HG03457 (cell line): ENCODE measurements at regions not wholly inside any gene's neighbourhood (a gene's known extent, or its start where the extent isn't known, plus 50 kb on each side); places are given as distances from the start of the nearest gene placed in this dataset.
"Not testable (repeated sequence)": the region's sequence is repeated elsewhere in the genome, so short reads cannot be mapped to it uniquely, and the experiment has no call there.

Experiments used
- ATAC-seq: cut with Tn5 transposase; IDR thresholded peaks from one replicate; pipeline ENCODE4 v1.9.1; 2021; ENCODE audit warnings: moderate number of reproducible peaks; ENCODE audit not compliant: unreplicated experiment

DNA sequence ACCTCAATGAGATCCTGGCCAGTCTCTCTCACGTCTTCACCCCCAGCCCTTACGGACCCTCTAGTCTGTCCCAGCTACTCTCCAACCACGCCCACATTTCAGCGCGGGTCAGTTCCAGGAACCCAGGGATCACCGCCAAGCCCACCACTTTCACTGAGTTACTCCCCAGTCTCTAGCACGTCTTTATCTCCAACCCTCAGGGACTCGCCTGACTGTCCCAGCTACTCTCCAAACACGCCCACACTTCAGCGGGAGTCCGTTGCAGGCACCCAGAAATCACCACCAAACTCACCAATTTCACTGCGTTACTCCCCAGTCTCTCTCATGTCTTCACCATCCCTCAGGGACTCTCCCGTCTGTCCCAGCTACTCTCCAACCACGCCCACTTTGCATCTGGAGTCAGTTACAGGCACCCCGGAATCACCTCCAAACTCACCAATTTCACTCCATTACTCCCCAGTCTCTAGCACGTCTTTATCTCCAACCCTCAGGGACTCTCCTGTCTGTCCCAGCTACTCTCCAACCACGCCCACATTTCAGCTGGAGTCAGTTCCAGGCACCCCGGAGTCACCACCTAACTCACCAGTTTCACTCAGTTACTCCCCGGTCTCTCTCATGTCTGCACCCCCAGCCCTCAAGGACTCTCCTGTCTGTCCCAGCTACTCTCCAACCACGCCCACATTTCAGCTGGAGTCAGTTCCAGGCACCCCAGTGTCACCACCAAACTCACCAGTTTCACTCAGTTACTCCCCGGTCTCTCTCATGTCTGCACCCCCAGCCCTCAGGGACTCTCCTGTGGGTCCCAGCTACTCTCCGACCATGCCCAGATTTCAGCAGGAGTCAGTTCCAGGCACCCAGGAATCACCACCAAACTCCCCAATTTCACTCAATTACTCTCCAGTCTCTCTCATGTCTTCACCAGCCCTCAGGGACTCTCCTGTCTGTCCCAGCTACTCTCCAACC lies 336.8 kb downstream of the CWH43 start:
- not testable (repeated sequence) for ATAC-seq

DNA sequence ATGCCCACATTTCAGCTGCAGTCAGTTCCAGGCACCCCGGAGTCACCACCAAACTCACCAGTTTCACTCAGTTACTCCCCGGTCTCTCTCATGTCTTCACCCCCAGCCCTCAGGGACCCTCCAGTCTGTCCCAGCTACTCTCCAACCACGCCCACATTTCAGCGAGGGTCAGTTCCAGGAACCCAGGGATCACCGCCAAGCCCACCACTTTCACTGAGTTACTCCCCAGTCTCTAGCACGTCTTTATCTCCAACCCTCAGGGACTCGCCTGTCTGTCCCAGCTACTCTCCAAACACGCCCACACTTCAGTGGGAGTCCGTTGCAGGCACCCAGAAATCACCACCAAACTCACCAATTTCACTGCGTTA lies 337.5 kb downstream of the CWH43 start:
- not testable (repeated sequence) for ATAC-seq
